SU-DHL-6 (cell line): ENCODE measurements at regions not wholly inside any gene's neighbourhood (a gene's known extent, or its start where the extent isn't known, plus 50 kb on each side); places are given as distances from the start of the nearest gene placed in this dataset.

Experiments
- CTCF ChIP-seq: fragments of 200-600 bp; sonication (generic); IDR thresholded peaks from one replicate; pipeline ENCODE4 v1.5.1; 2017; ENCODE audit warnings: antibody characterized with exemption, mild to moderate bottlenecking, low read length, moderate library complexity; ENCODE audit not compliant: insufficient read depth, poor library complexity, severe bottlenecking
- EZH2phosphoT487 ChIP-seq: fragments of 200-600 bp; sonication (generic), shearing (Covaris generic); conservative IDR thresholded peaks from 2 replicates; pipeline ENCODE4 v1.6.1; 2018; ENCODE audit warnings: mild to moderate bottlenecking, antibody characterized with exemption, low read length, moderate library complexity, mixed read lengths

DNA sequence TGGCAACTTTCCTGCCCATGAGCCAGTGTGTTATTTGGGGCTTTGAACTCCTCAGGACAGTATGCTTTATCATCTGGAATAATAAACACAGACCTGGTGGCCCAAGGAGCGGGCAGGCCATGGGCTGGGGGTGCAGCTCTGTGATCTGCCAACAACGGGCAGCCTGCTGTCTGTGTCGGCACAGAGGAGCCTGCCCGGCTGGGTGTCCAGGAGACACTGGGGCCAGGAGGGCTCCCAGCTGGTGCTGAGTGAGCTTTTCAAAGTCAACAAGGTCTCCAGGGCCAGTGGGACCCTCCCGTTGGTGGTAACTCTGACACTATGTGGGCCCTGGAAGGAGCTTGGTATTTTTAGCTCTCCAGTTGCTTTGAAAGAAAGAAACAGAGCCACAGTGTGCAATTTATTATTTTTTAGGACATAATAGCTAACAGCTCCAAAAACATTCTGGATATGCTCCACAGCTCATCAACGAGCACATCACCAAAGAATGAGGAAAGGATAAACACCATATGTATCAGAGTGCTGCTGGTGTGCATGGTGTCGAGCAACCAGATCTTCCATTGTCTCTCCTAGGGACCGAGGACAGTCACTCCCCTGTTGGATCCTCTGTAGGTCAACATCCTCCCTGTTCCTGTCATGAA is 488.7 kb upstream of the USP24 start:
- TF ChIP-seq EZH2phosphoT487: no peak
- TF ChIP-seq CTCF: no peak
